Fibroblast of skin of scalp (primary cell): ENCODE measurements at regions not wholly inside any gene's neighbourhood (a gene's known extent, or its start where the extent isn't known, plus 50 kb on each side); places are given as distances from the start of the nearest gene placed in this dataset.
A peak's percentile ranks its signal among the peaks of the same experiment; 100 is the strongest.
"Not testable (repeated sequence)": the region's sequence is repeated elsewhere in the genome, so short reads cannot be mapped to it uniquely, and the experiment has no call there.

Experiments
- DNase-seq: peaks from one replicate; pipeline ENCODE4 v3.0.0-alpha.2; 2013

DNA sequence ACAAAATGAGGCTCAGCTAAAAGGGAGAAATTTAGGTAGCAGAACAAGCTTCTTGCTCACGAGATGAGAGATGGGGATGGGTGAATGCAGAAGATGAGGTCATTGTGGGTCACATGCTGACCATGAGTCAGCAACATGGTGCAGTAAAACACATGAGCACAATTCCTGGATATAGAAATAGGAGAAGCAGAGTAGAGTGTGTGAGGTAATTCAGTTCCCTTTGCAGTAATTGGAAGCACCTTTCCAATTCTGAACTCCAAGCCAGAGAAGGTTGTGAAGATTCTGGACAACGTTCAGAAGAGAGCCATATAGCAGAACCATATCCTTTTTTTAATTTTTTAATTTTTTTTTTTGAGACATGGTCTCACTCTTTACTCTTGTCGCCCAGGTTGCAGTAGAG, 62.0 kb upstream of the LMNTD1 start:
- DNase-seq, result peak; percentile 66

- no peak for DNase-seq
Measured at GRCh38 chr12:25616286-25616685, 63.2 kb upstream of the LMNTD1 start.

- DNase-seq, result no peak
Measured at GRCh38 chr12:25617991-25618390, 64.9 kb upstream of the LMNTD1 start.

GRCh38 chr12:25623816-25624215, 70.7 kb upstream of the LMNTD1 start:
- DNase-seq, result no peak

- DNase-seq, result peak; percentile 3
Measured at GRCh38 chr12:25625146-25625545, 72.1 kb upstream of the LMNTD1 start.

GRCh38 chr12:25629341-25629740, 76.3 kb upstream of the LMNTD1 start:
- DNase-seq, result no peak

DNA sequence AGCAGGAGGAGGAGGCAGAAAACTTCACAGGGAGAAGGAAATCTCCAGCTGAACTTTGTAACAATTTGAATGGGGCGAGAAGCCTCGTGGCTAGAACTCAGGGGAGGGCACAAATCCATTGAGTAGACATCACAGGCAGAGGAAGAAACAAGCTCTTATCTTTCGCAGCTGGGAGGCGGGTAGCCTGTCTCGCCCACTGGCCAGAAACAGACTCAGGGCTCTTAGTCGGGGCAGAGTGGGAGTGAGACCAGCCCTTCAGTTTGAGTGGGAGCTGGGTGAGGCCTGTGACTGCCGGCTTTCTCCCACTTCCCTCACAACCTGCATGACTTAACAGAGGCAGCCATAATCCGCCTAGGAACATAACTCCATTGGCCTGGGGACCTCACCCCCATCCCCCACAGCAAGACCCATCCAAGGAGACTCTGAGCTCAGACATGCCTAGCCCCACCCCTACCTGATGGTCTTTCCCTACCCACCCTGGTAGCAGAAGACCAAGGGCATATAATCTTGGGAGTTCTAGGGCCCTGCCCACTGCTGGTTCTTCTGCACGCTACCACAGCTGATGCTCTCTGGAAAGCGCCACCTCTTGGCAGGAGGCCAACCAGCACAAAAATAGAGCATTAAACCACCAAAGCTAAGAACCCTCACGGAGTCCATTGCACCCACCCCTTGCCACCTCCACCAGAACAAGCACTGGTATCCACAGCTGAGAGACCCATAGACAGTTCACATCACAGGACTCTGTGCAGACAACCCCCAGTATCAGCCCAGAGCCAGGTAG, 77.8 kb upstream of the LMNTD1 start:
- DNase-seq, result not testable (repeated sequence)

GRCh38 chr12:25633149-25633548, 80.1 kb upstream of the LMNTD1 start:
- not testable (repeated sequence) for DNase-seq

DNA sequence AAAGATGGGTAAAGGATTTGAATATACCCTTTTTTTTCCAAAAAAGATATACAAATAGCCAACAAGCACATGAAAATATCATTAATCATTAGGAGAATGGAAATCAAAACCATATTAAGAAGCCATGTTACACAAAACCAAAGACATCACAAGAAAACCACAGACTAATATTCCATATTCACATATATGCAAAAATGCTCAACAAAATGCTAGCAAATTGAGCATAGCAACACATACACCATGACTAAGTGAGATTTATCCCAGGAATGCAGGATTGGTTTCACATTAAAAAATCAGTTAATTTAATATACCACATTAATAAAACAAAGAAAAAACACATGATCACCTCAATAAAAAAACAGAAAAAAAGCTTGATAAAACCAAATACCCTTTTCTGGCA, 84.7 kb upstream of the LMNTD1 start:
- no peak for DNase-seq

GRCh38 chr12:25639406-25639805, 86.3 kb upstream of the LMNTD1 start:
- DNase-seq, result no peak

- DNase-seq, result peak; percentile 24
Measured at GRCh38 chr12:25644979-25645378, 91.9 kb upstream of the LMNTD1 start.

DNA sequence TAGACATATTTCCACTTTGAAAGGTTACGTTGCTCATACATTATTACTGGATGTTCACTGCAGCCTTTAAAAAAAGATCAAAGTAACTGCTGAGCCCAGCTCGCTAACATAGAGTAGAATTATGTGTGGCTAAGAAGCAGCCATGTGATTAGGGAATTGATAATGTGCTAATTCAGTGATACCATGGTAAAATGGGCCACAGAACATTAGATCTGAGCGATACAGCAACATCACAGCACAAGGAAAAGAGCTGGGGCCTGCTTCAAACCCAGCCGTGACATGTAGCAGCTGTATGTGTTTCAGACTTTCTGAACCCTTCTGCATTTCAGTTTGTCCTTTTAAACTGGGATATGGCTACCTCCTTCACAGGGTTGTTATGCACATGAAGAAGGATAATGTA, 92.3 kb upstream of the LMNTD1 start:
- no peak for DNase-seq

GRCh38 chr12:25651931-25652330, 98.8 kb upstream of the LMNTD1 start:
- DNase-seq, result no peak

- DNase-seq, result no peak
Measured at GRCh38 chr12:25652371-25652770, 99.3 kb upstream of the LMNTD1 start.

DNA sequence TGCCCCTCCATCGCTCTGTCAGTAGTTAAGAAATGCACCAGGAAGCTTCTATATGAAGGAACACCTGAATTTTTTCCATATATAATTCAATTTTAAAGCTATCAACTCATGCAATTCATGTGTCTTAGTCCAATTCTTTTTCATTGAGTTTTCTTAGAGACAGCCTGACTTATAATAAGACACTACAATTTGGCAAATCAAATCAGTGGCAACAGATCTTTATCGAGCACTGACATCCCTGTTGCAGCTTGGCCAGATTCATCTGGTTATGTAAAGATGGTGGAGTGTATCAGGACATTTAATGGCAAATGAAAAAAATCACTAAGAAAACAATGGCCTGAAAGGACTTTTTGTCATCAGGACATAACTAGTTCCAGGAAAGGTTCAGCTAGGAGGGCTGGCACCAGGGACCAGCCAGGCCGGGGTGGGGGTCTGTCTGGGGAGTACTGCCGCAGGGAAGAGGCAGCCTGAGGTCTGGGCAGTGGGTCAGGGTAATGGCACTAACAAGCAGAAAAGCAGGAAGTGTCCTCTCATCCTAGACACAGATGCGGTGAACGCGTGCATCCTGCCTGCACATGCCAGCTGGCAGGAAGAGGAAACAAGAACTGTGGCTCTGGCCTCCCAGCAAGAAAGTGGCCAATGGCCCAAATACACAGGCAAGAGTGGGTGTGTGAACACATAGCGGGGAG, 100.5 kb upstream of the LMNTD1 start:
- no peak for DNase-seq

DNA sequence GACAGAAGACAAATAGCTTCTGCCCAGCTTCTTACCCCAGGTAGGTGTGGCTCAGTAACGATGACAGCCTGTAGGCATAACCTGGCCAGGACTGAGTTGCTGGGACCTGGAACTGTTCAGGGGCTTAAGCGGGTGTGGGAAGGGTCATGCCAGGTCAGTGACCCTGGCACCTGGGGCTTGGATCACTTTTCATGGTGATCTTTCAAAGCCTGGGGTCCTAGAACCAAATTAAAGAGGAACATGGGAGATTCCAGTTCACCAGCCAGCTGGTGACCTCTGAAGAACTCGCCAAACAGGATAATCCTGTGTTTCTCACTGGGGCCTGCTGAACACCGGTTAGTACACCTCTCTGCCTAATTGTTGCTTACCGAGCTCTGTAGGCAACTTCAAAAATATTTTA, 102.6 kb upstream of the LMNTD1 start:
- no peak for DNase-seq

DNA sequence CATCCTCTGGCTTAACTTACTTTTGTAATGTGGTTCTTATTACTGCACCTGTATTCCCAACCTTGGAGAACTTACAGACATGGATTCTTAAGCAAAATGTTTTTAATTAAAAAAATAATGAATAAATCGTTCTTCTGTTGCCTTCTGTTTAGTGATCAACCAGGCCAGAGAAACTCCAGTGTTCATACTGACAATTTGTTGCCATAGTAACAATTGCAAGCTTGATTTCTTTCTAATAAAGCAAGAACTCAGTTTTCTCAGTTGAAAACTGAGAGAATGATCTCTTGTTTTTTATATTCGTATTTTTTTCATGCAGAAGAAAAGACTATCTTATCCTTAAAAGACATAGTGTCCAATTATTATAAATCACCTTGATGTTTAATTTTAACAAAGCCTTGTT, 106.5 kb upstream of the LMNTD1 start:
- DNase-seq, result no peak

- DNase-seq, result no peak
Measured at GRCh38 chr12:25670076-25671055, 117.3 kb upstream of the LMNTD1 start.

DNA sequence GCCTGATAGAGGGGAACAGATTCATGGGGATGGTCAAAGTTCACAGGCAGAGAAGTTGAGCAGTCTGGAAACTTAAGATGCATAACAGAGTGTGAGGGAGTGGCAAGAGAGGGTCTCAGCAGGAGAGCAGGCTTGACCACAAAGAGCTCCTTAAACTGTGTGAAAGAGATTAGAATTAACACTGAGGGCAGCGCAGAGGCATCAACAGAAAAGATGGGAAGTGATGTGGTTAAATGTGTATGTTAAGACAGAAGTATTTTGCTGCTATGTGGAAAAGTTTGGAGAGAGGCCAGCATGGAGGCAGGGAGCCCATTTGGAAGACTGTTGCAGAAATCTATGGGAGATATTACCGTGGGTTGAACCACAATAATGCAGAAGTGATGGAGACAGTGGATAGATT, 122.7 kb upstream of the LMNTD1 start:
- DNase-seq, result peak; percentile 79

- DNase-seq, result peak; percentile 13
Measured at GRCh38 chr12:25677232-25677937, 124.3 kb upstream of the LMNTD1 start.

- no peak for DNase-seq
Measured at GRCh38 chr12:25681580-25681979, 128.5 kb upstream of the LMNTD1 start.

DNA sequence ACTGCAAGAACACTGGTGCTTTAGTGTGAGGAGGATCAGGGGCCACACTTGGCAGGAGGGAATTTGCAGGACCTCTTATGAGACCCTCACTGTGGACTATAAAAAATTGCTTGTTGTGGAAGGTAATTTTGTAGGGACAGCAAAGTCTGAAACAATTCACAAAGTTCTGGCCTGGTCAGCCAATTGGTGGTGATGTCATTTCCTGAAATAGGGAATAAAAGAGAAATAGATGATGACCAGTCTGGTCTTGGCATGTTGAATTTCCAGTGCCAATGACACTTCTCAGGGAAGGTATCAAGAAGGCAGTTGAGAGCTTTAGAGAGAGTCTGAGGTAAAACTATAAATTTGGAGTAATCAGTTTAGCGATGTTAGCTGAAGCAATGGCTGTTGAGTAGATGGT, 129.3 kb upstream of the LMNTD1 start:
- no peak for DNase-seq
